ENCODE measurements at regions not wholly inside any gene's neighbourhood (a gene's known extent, or its start where the extent isn't known, plus 50 kb on each side); places are given as distances from the start of the nearest gene placed in this dataset.

DNA sequence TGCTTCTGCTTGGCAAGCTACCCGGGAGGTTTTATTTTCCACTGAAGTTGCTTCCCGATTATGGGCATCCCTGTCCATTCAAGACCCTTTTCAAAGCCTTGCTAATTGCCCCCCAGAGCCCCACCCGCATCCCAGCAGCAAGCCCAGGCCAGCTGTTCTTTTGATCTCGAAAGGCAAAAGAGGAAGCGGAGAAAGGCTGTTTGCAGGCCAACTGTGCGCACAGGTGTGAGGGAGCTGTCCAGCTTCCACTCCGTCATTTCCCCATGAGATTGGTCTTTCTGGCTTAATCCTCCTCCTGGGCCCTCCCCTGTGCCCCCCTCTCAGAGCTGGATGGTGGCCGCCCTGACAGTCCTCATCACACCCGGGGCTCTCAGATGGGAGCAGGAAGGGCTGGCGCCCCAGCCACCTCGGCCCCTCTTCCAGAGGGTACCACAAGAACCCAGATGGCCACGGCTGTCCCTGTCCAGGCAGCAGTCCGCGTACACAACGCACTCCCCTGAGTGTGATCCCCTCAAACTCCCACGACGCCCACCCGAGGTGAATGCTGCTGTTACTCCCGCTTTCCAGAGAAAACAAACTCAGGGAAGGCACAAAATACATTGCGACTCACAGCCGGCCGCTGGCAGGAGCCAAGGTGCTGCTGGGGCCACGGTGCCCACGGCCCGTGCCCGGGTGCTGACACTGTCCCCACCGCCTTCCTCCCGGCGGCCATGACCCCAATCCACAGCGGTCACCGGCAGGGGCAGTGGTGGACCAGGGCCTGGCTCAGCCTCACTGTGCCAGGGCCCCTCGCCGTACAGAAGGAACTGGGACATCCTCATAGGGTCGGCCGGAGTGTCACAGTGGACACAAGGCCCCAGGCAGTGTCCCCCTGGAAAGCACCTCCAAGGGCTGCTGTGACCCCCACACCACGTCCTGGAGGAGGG lies 121.9 kb downstream of the CRYAA start:
- H3K27me3 ChIP-seq, result no peaks in the 10 kb centered on the region
- peaks cover 0 to 21% (median 10%) of the 10 kb centered on the region in 4 donors for H3K4me1 ChIP-seq
- ATAC-seq (no peak), DNase-seq (peak in 2 of 3 donors; percentile 19 to 53)
- 87% methylated on average over 5 of the region's 36 CpGs for WGBS (ENCODE audit: insufficient coverage, low coverage, low lambda C conversion rate, missing lambda C conversion rate)
- H3K27ac ChIP-seq, result no peak overlapping the region
- no peaks in the 10 kb centered on the region for H3K36me3 ChIP-seq
- H3K9me3 ChIP-seq, result no peaks in the 10 kb centered on the region
- no peak for TF ChIP-seq CTCF (IDR thresholded peaks at IDR 0.05)
- TF ChIP-seq POLR2A (IDR thresholded peaks at IDR 0.05), result no peak
- intact Hi-C loops (cut with DNase I), result no loop called here
- no peak overlapping the region for H3K4me3 ChIP-seq

GRCh38 chr21:43289966-43290365 lies 121.2 kb downstream of the CRYAA start:
- H3K27ac ChIP-seq, result no peak overlapping the region
- no CpG with 5 or more reads among the region's 6 CpGs for WGBS (ENCODE audit: insufficient coverage, low coverage, low lambda C conversion rate, missing lambda C conversion rate)
- DNase-seq (peak in 2 of 3 donors; percentile 9 to 46), ATAC-seq (no peak)
- no peaks in the 10 kb centered on the region for H3K27me3 ChIP-seq
- H3K36me3 ChIP-seq, result no peaks in the 10 kb centered on the region
- no peaks in the 10 kb centered on the region for H3K9me3 ChIP-seq
- TF ChIP-seq CTCF (IDR thresholded peaks at IDR 0.05) (no peak), POLR2A (IDR thresholded peaks at IDR 0.05) (no peak)
- H3K4me3 ChIP-seq, result no peak overlapping the region
- intact Hi-C loops (cut with DNase I), result no loop called here
- peaks cover 0 to 21% (median 10%) of the 10 kb centered on the region in 4 donors for H3K4me1 ChIP-seq

- WGBS (ENCODE audit: insufficient coverage, low coverage, low lambda C conversion rate, missing lambda C conversion rate), result 100% methylated on average over 2 of the region's 2 CpGs
- intact Hi-C loops (cut with DNase I), result no loop called here
- no peaks in the 10 kb centered on the region for H3K27me3 ChIP-seq
- H3K27ac ChIP-seq, result no peak overlapping the region
- peaks cover 0 to 21% (median 10%) of the 10 kb centered on the region in 4 donors for H3K4me1 ChIP-seq
- H3K36me3 ChIP-seq, result no peaks in the 10 kb centered on the region
- peak in 1 of 3 donors; percentile 2 for DNase-seq
- TF ChIP-seq POLR2A (IDR thresholded peaks at IDR 0.05) (no peak), CTCF (IDR thresholded peaks at IDR 0.05) (no peak)
- ATAC-seq, result no peak
- H3K4me3 ChIP-seq, result no peak overlapping the region
- H3K9me3 ChIP-seq, result no peaks in the 10 kb centered on the region
These were observed 120.6 kb downstream of the CRYAA start for GRCh38 chr21:43289442-43289841.

DNA sequence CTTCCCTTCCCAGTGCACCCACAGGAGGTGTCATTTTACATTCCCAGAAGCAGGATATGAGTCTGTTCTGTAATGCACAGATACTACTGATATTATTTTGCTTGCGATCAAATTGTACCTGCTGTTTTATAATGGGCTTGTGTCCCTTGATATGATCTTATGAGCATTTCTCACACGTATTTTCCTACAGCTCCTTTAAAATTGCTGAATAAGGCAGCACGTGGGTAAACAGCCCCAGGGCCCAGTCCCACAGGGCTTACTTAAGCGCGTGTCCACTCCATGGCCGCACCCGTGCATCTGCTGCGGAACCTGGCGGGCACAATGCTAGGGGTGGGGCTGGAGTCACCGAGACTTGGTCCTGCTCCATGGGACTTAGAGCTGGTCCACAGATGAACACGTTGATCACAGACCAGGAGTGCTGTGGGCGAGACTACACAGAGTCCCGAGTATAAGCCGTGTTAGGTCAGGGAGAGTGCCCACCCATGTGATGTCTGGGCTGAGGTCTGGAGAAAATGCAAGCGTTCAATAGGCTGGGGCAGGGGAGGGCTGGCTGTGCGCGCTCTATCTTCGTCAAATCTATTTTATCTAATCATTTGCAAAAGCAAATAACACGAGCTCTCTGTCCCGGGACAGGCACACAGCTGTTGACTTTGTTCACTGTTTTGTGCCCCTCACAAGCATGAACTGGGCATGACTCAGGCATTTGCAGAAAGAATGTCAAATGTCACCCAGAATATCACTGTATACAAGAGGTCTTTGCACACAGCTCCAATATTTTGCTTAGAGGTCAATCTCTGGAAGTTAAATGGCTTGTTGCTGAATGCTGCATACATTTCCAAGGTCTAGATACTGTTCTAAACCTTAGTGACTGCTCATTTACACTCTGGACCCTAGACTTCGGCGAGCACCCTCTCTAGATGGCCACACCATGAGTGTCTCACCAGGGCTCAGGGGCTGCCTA lies 119.3 kb downstream of the CRYAA start:
- H3K27ac ChIP-seq, result peak overlapping the region in 2 of 3 donors; percentile 76 to 77
- DNase-seq (peak; percentile 72 to 85 (median 78)), ATAC-seq (peak; percentile 83 to 90 (median 86))
- peaks cover 0 to 21% (median 10%) of the 10 kb centered on the region in 4 donors for H3K4me1 ChIP-seq
- H3K27me3 ChIP-seq, result no peaks in the 10 kb centered on the region
- no peaks in the 10 kb centered on the region for H3K36me3 ChIP-seq
- 43% methylated on average over 21 of the region's 22 CpGs for WGBS (ENCODE audit: insufficient coverage, low coverage, low lambda C conversion rate, missing lambda C conversion rate)
- H3K4me3 ChIP-seq, result peak overlapping the region in 1 of 3 donors; percentile 9
- H3K9me3 ChIP-seq, result no peaks in the 10 kb centered on the region
- intact Hi-C loops (cut with DNase I), result no loop called here
- TF ChIP-seq CTCF (IDR thresholded peaks at IDR 0.05), result no peak
- no peak for TF ChIP-seq POLR2A (IDR thresholded peaks at IDR 0.05)
